H1 (cell line): ENCODE measurements at regions not wholly inside any gene's neighbourhood (a gene's known extent, or its start where the extent isn't known, plus 50 kb on each side); places are given as distances from the start of the nearest gene placed in this dataset.

Experiments
- CTCF ChIA-PET: fragments of 300-600 bp; sonication (Branson Sonifier 250); formaldehyde crosslinking; loops from one replicate; lab custom pipeline; 2021; ENCODE audit not compliant: partially characterized antibody; lab: Charles Lee
- POLR2A ChIA-PET: fragments of 300-600 bp; sonication (Branson Sonifier 250); formaldehyde crosslinking; loops from one replicate; lab custom pipeline; 2021; ENCODE audit warnings: inconsistent platforms; ENCODE audit not compliant: partially characterized antibody; lab: Charles Lee
- DNase-seq, 2 experiments: peaks; one replicate each; pipeline versions ENCODE4 v3.0.0 to v3.0.0-alpha.2; 2010 to 2022; ENCODE audit warnings: low spot score in 2 of 2, low read depth in 1 of 2, mixed read lengths in 1 of 2
- FAIRE-seq: peaks from 2 replicates; lab custom pipeline; 2011; peaks lifted over from hg19 to GRCh38; lab: Jason Lieb, UNC
- H2AFZ ChIP-seq: 2 replicates; pipeline ENCODE4 v1.8.1; 2012; ENCODE audit warnings: low read length, inconsistent platforms
- H2AK5ac ChIP-seq: 2 replicates; pipeline ENCODE4 v1.6.1; 2013; ENCODE audit warnings: low read depth, low read length
- H2BK120ac ChIP-seq: replicated peaks from 2 replicates; pipeline ENCODE3; 2013; ENCODE audit warnings: low read depth, low read length, inconsistent platforms
- H2BK12ac ChIP-seq: 2 replicates; pipeline ENCODE4 v1.6.1; 2013; ENCODE audit warnings: low read depth, low read length
- H2BK15ac ChIP-seq: 2 replicates; pipeline ENCODE4 v1.6.1; 2013; ENCODE audit warnings: low read length
- H2BK20ac ChIP-seq: 2 replicates; pipeline ENCODE4 v1.6.1; 2013; ENCODE audit warnings: low read length
- H2BK5ac ChIP-seq: 2 replicates; pipeline ENCODE4 v1.6.1; 2013; ENCODE audit warnings: low read depth, low read length
- H3K14ac ChIP-seq: 2 replicates; pipeline ENCODE4 v1.6.1; 2013; ENCODE audit warnings: inconsistent platforms; ENCODE audit not compliant: insufficient read length
- H3K18ac ChIP-seq: 2 replicates; pipeline ENCODE4 v1.6.1; 2013; ENCODE audit warnings: low read length; ENCODE audit errors: extremely low read depth
- H3K23ac ChIP-seq: 2 replicates; pipeline ENCODE4 v1.6.1; 2013; ENCODE audit warnings: inconsistent platforms; ENCODE audit not compliant: insufficient read length
- H3K23me2 ChIP-seq: 2 replicates; pipeline ENCODE4 v1.6.1; 2013; ENCODE audit warnings: low read depth, low read length
- H3K27ac ChIP-seq: 2 replicates; pipeline ENCODE4 v1.6.1; 2011; ENCODE audit warnings: low read depth, low read length, inconsistent platforms
- H3K27me3 ChIP-seq, 4 experiments: replicated peaks in 1 of 4; 1 replicate in 1 of 4; 2 replicates in 3 of 4; pipeline versions ENCODE4 v1.6.1 to v1.8.1; 2011 to 2013; ENCODE audit warnings: low read length in 3 of 4, mild to moderate bottlenecking in 3 of 4, inconsistent platforms in 2 of 4, mixed read lengths in 2 of 4, moderate library complexity in 1 of 4; ENCODE audit not compliant: control insufficient read depth in 3 of 4, insufficient read depth in 3 of 4; ENCODE audit errors: extremely low read depth in 1 of 4
- H3K36me3 ChIP-seq, 4 experiments: 2 replicates each; pipeline versions ENCODE4 v1.6.1 to v1.8.1; 2011 to 2013; ENCODE audit warnings: mild to moderate bottlenecking in 4 of 4, low read length in 3 of 4, moderate library complexity in 2 of 4, control low read depth in 1 of 4, inconsistent platforms in 1 of 4; ENCODE audit not compliant: insufficient read depth in 4 of 4, control insufficient read depth in 2 of 4
- H3K4ac ChIP-seq: replicated peaks from 2 replicates; pipeline ENCODE3; 2013; ENCODE audit warnings: low read length, low read depth, mixed read lengths, inconsistent platforms; ENCODE audit not compliant: insufficient read length
- H3K4me1 ChIP-seq, 4 experiments: replicated peaks in 1 of 4; 1 replicate in 1 of 4; 2 replicates in 3 of 4; pipeline versions ENCODE4 v1.6.1 to v1.8.1; 2011 to 2013; ENCODE audit warnings: low read length in 3 of 4, inconsistent platforms in 2 of 4, mixed read lengths in 1 of 4; ENCODE audit not compliant: insufficient read depth in 4 of 4, control insufficient read depth in 3 of 4
- H3K4me2 ChIP-seq, 2 experiments: 2 replicates each; pipeline versions ENCODE4 v1.6.1 to v1.8.1; 2011 to 2013; ENCODE audit warnings: low read depth in 2 of 2, low read length in 2 of 2, control low read depth in 1 of 2, inconsistent platforms in 1 of 2, mild to moderate bottlenecking in 1 of 2; ENCODE audit not compliant: insufficient read depth in 1 of 2
- H3K4me3 ChIP-seq, 4 experiments: fragments of 200-600, 300-600 bp in 1 of 4; sonication (generic), shearing (Covaris generic), sonication (Bioruptor Twin) in 1 of 4; 2 replicates each; pipeline versions ENCODE4 v1.5.1 to v1.8.1; 2011 to 2016; ENCODE audit warnings: low read length in 4 of 4, low read depth in 3 of 4, control low read depth in 2 of 4, inconsistent platforms in 2 of 4, mild to moderate bottlenecking in 2 of 4, mixed read lengths in 1 of 4, moderate library complexity in 1 of 4; ENCODE audit not compliant: insufficient read depth in 2 of 4; ENCODE audit errors: extremely low read depth in 1 of 4
- H3K56ac ChIP-seq: replicated peaks from 2 replicates; pipeline ENCODE3; 2013; ENCODE audit warnings: low read depth, mild to moderate bottlenecking, mixed read lengths, low read length, inconsistent platforms; ENCODE audit not compliant: insufficient read length
- H3K79me1 ChIP-seq: 2 replicates; pipeline ENCODE4 v1.6.1; 2013; ENCODE audit warnings: low read depth, low read length, control low read depth
- H3K79me2 ChIP-seq, 2 experiments: 2 replicates each; pipeline versions ENCODE4 v1.6.1 to v1.8.1; 2012 to 2013; ENCODE audit warnings: low read length in 2 of 2, mild to moderate bottlenecking in 2 of 2, inconsistent platforms in 1 of 2; ENCODE audit not compliant: insufficient read depth in 2 of 2, control insufficient read depth in 1 of 2
- H3K9ac ChIP-seq, 4 experiments: replicated peaks in 1 of 4; 1 replicate in 1 of 4; 2 replicates in 3 of 4; pipeline versions ENCODE4 v1.6.1 to v1.8.1; 2011 to 2013; ENCODE audit warnings: low read depth in 3 of 4, low read length in 3 of 4, control low read depth in 2 of 4, mild to moderate bottlenecking in 2 of 4, moderate library complexity in 2 of 4, inconsistent platforms in 1 of 4; ENCODE audit errors: extremely low read depth in 1 of 4
- H3K9me3 ChIP-seq, 2 experiments: 2 replicates each; pipeline versions ENCODE4 v1.6.1 to v1.8.1; 2012 to 2013; ENCODE audit warnings: mild to moderate bottlenecking in 2 of 2, moderate library complexity in 2 of 2, control low read depth in 1 of 2, inconsistent platforms in 1 of 2, low read depth in 1 of 2, low read length in 1 of 2, mixed read lengths in 1 of 2; ENCODE audit not compliant: insufficient read depth in 2 of 2
- H4K20me1 ChIP-seq, 2 experiments: replicated peaks in 1 of 2; 2 replicates each; pipeline versions ENCODE3 to v1.8.1; 2011 to 2013; ENCODE audit warnings: inconsistent platforms in 2 of 2, low read length in 2 of 2, mild to moderate bottlenecking in 1 of 2; ENCODE audit not compliant: insufficient read depth in 2 of 2, control insufficient read depth in 1 of 2
- H4K5ac ChIP-seq: 2 replicates; pipeline ENCODE4 v1.6.1; 2013; ENCODE audit warnings: low read length, low read depth, mixed read lengths, inconsistent platforms; ENCODE audit not compliant: insufficient read length
- H4K8ac ChIP-seq: 2 replicates; pipeline ENCODE4 v1.8.0; 2013; ENCODE audit warnings: mild to moderate bottlenecking, moderate library complexity, low read length, inconsistent platforms; ENCODE audit not compliant: insufficient read depth; ENCODE audit errors: extremely low read depth
- H4K91ac ChIP-seq: replicated peaks from 2 replicates; pipeline ENCODE3; 2013; ENCODE audit warnings: low read length, mixed read lengths, inconsistent platforms; ENCODE audit not compliant: insufficient read length
- BACH1 ChIP-seq: IDR thresholded peaks from 2 replicates; pipeline ENCODE4 v1.6.1; 2012; ENCODE audit warnings: low read length, improper control_type of control experiment
- HDAC6 ChIP-seq: IDR thresholded peaks from one replicate; pipeline ENCODE4 v1.7.1; 2012; ENCODE audit warnings: low read depth, mild to moderate bottlenecking, inconsistent platforms, low read length, moderate library complexity
- POU5F1 ChIP-seq: IDR thresholded peaks from 2 replicates; pipeline ENCODE4 v1.6.1; 2011; ENCODE audit warnings: low read depth, mild to moderate bottlenecking, low read length, moderate library complexity
- WGBS, 2 experiments: shearing (Covaris generic) in 1 of 2; methylation state at CpG; one replicate each; pipeline versions ENCODE4 v1.1.6 to v1.1.7; 2013 to 2015; ENCODE audit warnings: low lambda C conversion rate in 2 of 2, mixed read lengths in 2 of 2, inconsistent platforms in 1 of 2, low coverage in 1 of 2, missing lambda C conversion rate in 1 of 2; ENCODE audit not compliant: insufficient replicate concordance in 2 of 2, insufficient coverage in 1 of 2, insufficient read length in 1 of 2; ENCODE audit errors: extremely low coverage in 1 of 2, missing lambda C conversion rate in 1 of 2; 5-methylcytosine and 5-hydroxymethylcytosine counted together

- Histone ChIP-seq H3K9ac (no peak overlapping the region), H2BK120ac (no peak overlapping the region), H4K91ac (no peak overlapping the region), H4K20me1 (no peaks in the 10 kb centered on the region), H2BK12ac (no peak overlapping the region), H3K14ac (no peak overlapping the region), H3K4me3 (no peak overlapping the region), H3K79me1 (no peaks in the 10 kb centered on the region), H2BK15ac (no peak overlapping the region), H2AFZ (no peak overlapping the region), H3K79me2 (no peaks in the 10 kb centered on the region), H2AK5ac (no peak overlapping the region), H3K4ac (no peak overlapping the region), H3K4me2 (no peak overlapping the region), H2BK5ac (no peak overlapping the region), H3K36me3 (no peaks in the 10 kb centered on the region), H3K4me1 (peaks cover 0 to 4% (median 0%) of the 10 kb centered on the region in 4 experiments; a peak in 1 of 7 replicates), H3K27ac (no peak overlapping the region), H3K18ac (no peak overlapping the region), H4K5ac (no peak overlapping the region), H3K23me2 (no peaks in the 10 kb centered on the region), H4K8ac (no peak overlapping the region), H3K27me3 (no peaks in the 10 kb centered on the region), H2BK20ac (no peak overlapping the region), H3K23ac (no peak overlapping the region), H3K9me3 (no peaks in the 10 kb centered on the region), H3K56ac (no peak overlapping the region)
- DNase-seq (no peak), FAIRE-seq (no peak)
- 79% methylated on average over 1 of the region's 1 CpG; no CpG with 5 or more reads in 1 of the 2 experiments for WGBS, 2 experiments
- TF ChIP-seq HDAC6 = no peak
- no peak for TF ChIP-seq BACH1
- no peak for TF ChIP-seq POU5F1
- POLR2A ChIA-PET = no interaction called here
- CTCF ChIA-PET = no interaction called here
These were observed 613.6 kb upstream of the SEMA6A start for GRCh38 chr5:117188211-117188610.
